ENCODE measurements at regions not wholly inside any gene's neighbourhood (a gene's known extent, or its start where the extent isn't known, plus 50 kb on each side); places are given as distances from the start of the nearest gene placed in this dataset.

GRCh38 chr12:93192878-93193277 is 184.8 kb upstream of the NUDT4 start:
- no peak for TF ChIP-seq POLR2A (IDR thresholded peaks at IDR 0.05; ENCODE audit: low read depth)
- TF ChIP-seq CTCF (IDR thresholded peaks at IDR 0.05) = no peak

Measured in esophagus muscularis mucosa (tissue), 3 donors.